NCI-H1694 (cell line): ENCODE measurements at regions not wholly inside any gene's neighbourhood (a gene's known extent, or its start where the extent isn't known, plus 50 kb on each side); places are given as distances from the start of the nearest gene placed in this dataset.
"Not testable (repeated sequence)": the region's sequence is repeated elsewhere in the genome, so short reads cannot be mapped to it uniquely, and the experiment has no call there.

ENCODE experiments used
- DNase-seq: peaks from one replicate; lab custom pipeline; 2025; lab: John Stamatoyannopoulos, UW

- DNase-seq, result no peak
Observed at GRCh38 chr2:21782866-21783265, 659.1 kb downstream of the TDRD15 start.

GRCh38 chr2:21787941-21788340 lies 664.2 kb downstream of the TDRD15 start:
- no peak for DNase-seq

GRCh38 chr2:21790311-21790710 lies 666.5 kb downstream of the TDRD15 start:
- not testable (repeated sequence) for DNase-seq

- DNase-seq, result no peak
Observed at GRCh38 chr2:21792571-21792970, 668.8 kb downstream of the TDRD15 start.

GRCh38 chr2:21793461-21793860 lies 669.7 kb downstream of the TDRD15 start:
- no peak for DNase-seq

GRCh38 chr2:21794611-21795010 lies 670.8 kb downstream of the TDRD15 start:
- DNase-seq, result no peak

GRCh38 chr2:21800356-21800755 lies 676.6 kb downstream of the TDRD15 start:
- DNase-seq, result no peak

- no peak for DNase-seq
Observed at GRCh38 chr2:21803550-21803949, 679.8 kb downstream of the TDRD15 start.

GRCh38 chr2:21804151-21804550 lies 680.4 kb downstream of the TDRD15 start:
- DNase-seq, result no peak

GRCh38 chr2:21811541-21811940 lies 687.8 kb downstream of the TDRD15 start:
- no peak for DNase-seq

GRCh38 chr2:21812766-21813165 lies 689.0 kb downstream of the TDRD15 start:
- DNase-seq, result no peak

- no peak for DNase-seq
Observed at GRCh38 chr2:21814588-21815149, 690.9 kb downstream of the TDRD15 start.

GRCh38 chr2:21818212-21818795 lies 694.5 kb downstream of the TDRD15 start:
- no peak for DNase-seq

GRCh38 chr2:21819454-21819853 lies 695.7 kb downstream of the TDRD15 start:
- DNase-seq, result no peak

- DNase-seq, result no peak
Observed at GRCh38 chr2:21820271-21820670, 696.5 kb downstream of the TDRD15 start.

GRCh38 chr2:21821672-21822227 lies 698.0 kb downstream of the TDRD15 start:
- DNase-seq, result no peak

- no peak for DNase-seq
Observed at GRCh38 chr2:21822505-21822904, 698.7 kb downstream of the TDRD15 start.

- DNase-seq, result no peak
Observed at GRCh38 chr2:21833767-21834166, 710.0 kb downstream of the TDRD15 start.

- no peak for DNase-seq
Observed at GRCh38 chr2:21836261-21836660, 712.5 kb downstream of the TDRD15 start.

GRCh38 chr2:21836719-21837118 lies 713.0 kb downstream of the TDRD15 start:
- no peak for DNase-seq

GRCh38 chr2:21837168-21837960 lies 713.6 kb downstream of the TDRD15 start:
- no peak for DNase-seq

GRCh38 chr2:21841341-21841740 lies 717.6 kb downstream of the TDRD15 start:
- no peak for DNase-seq

GRCh38 chr2:21850367-21850766 lies 726.6 kb downstream of the TDRD15 start:
- DNase-seq, result not testable (repeated sequence)
